ENCODE measurements at regions not wholly inside any gene's neighbourhood (a gene's known extent, or its start where the extent isn't known, plus 50 kb on each side); places are given as distances from the start of the nearest gene placed in this dataset.

GRCh38 chr3:159146856-159147435, 345.1 kb downstream of the MFSD1 start:
- TF ChIP-seq ZKSCAN8 (CRISPR knock-in tag; IDR thresholded peaks at IDR 0.05) = no peak
- no peak for TF ChIP-seq HDAC2 (IDR thresholded peaks at IDR 0.05)
- TF ChIP-seq ZNF274 (IDR thresholded peaks at IDR 0.05; ENCODE audit: borderline replicate concordance, low read depth, low read length) = no peak
- no peak for TF ChIP-seq CTCF (IDR thresholded peaks at IDR 0.05 in 2 of 3, conservative IDR thresholded peaks at IDR 0.05 in 1 of 3; ENCODE audit: insufficient read depth in 2 of 3, low read depth in 1 of 3, low read length in 3 of 3)
- no peak for TF ChIP-seq TAF9B (IDR thresholded peaks at IDR 0.05; ENCODE audit: partially characterized antibody)
